ENCODE measurements at regions not wholly inside any gene's neighbourhood (a gene's known extent, or its start where the extent isn't known, plus 50 kb on each side); places are given as distances from the start of the nearest gene placed in this dataset.

DNA sequence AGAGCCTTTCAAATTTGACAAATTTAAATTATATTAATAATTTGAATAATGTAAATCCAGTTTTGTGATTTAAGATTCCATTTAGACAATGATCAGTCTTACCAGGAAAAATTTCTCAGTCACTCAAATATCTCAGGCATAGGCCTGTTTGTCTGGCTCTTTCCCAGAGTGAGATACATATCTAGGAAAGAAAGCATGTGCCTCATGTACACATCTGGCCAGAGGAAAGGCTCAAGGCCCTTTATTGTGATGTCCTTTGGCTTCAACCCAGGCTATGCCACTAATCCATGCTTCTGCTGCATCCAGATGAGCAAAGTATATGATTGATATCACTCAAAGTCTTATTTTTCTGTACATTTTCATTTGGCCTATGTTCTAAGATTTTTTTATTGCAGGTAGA lies 473.3 kb upstream of the ADGRL3 start:
- TF ChIP-seq, protein P1, sequence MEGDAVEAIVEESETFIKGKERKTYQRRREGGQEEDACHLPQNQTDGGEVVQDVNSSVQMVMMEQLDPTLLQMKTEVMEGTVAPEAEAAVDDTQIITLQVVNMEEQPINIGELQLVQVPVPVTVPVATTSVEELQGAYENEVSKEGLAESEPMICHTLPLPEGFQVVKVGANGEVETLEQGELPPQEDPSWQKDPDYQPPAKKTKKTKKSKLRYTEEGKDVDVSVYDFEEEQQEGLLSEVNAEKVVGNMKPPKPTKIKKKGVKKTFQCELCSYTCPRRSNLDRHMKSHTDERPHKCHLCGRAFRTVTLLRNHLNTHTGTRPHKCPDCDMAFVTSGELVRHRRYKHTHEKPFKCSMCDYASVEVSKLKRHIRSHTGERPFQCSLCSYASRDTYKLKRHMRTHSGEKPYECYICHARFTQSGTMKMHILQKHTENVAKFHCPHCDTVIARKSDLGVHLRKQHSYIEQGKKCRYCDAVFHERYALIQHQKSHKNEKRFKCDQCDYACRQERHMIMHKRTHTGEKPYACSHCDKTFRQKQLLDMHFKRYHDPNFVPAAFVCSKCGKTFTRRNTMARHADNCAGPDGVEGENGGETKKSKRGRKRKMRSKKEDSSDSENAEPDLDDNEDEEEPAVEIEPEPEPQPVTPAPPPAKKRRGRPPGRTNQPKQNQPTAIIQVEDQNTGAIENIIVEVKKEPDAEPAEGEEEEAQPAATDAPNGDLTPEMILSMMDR (conservative IDR thresholded peaks at IDR 0.05; ENCODE audit: low read depth, low read length), result no peak
- TF ChIP-seq EZH2 (IDR thresholded peaks at IDR 0.05; ENCODE audit: borderline replicate concordance, low read depth, low read length, poor library complexity, severe bottlenecking), result no peak
